H7 (cell line): ENCODE measurements at regions not wholly inside any gene's neighbourhood (a gene's known extent, or its start where the extent isn't known, plus 50 kb on each side); places are given as distances from the start of the nearest gene placed in this dataset.
"Not testable (repeated sequence)": the region's sequence is repeated elsewhere in the genome, so short reads cannot be mapped to it uniquely, and the experiment has no call there.

Source experiments
- DNase-seq: peaks from one replicate; pipeline ENCODE4 v3.0.0; 2012
- H3K27me3 ChIP-seq: 2 replicates; pipeline ENCODE4 v1.6.0; 2011; ENCODE audit warnings: mild to moderate bottlenecking, low read length; ENCODE audit not compliant: control insufficient read depth, insufficient read depth
- H3K36me3 ChIP-seq: replicated peaks from 2 replicates; pipeline ENCODE4 v1.5.1; 2011; ENCODE audit warnings: low read length; ENCODE audit not compliant: control insufficient read depth, insufficient read depth
- H3K4me3 ChIP-seq: 2 replicates; pipeline ENCODE4 v1.5.1; 2011; ENCODE audit warnings: low read depth, mild to moderate bottlenecking, control low read depth, low read length, moderate library complexity; ENCODE audit not compliant: insufficient read depth

DNA sequence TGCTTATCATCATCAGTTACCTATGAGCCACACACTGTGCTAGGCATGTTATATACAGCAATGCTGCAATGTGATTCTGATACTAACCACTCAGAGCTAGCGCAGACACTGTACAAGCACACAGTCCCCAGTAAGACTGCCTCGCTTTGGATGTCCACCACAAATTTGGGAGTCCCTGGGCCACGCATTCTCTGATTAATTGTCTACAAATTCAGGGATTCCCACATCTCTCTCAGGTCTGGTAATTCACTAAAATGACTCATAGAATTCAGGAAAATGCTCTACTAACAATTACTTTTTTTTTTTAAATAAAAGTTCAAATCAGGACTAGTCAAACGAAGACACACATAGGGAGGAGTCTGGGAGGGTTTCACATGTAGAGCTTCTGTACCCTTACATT, 652.1 kb upstream of the AADAT start:
- Histone ChIP-seq H3K4me3 (no peak overlapping the region), H3K36me3 (no peaks in the 10 kb centered on the region), H3K27me3 (no peaks in the 10 kb centered on the region)
- no peak for DNase-seq

DNA sequence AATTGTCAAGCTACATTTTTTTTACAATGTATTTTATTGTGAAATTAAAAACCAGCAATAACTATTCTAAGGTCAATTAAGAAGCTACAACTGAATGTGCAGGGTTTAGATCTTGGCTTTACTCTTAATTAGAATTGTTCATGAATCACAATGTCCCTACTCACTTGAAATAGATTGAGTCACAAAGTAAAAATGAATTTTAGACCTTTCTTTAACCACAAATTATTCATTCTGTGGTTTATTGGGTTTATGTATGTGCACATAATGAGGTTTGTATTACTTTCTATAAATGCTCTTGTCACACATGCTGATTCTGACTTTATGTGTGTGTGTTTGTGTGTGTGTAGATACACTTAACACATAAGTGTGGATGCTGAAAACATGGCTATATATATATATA, 647.0 kb upstream of the AADAT start:
- H3K4me3 ChIP-seq = no peak overlapping the region
- no peak for DNase-seq

DNA sequence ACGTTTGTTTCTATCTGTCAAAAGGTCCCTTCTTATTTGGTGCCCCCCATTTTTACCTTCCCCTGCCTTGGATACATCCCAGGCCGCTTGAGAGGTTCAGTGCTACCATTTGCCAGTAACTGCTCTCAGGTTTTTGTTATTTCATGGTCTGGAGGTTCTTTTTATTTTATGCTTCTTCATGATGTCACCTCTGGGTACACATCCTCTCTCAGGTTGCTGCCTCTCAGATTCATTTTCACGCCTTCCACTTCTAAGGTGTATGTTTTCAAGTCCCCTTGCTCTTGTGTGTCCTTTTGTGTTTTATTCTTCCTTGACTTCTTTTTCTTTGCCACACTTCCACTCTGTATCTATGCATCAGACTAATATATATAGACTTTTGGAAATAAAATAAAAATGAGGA, 640.1 kb upstream of the AADAT start:
- no peak overlapping the region for H3K4me3 ChIP-seq
- no peaks in the 10 kb centered on the region for H3K36me3 ChIP-seq
- no peaks in the 10 kb centered on the region for H3K27me3 ChIP-seq
- DNase-seq = no peak

More for the DNA sequence above, 647.0 kb upstream of the AADAT start:
- H3K36me3 ChIP-seq = no peaks in the 10 kb centered on the region
- no peaks in the 10 kb centered on the region for H3K27me3 ChIP-seq

DNA sequence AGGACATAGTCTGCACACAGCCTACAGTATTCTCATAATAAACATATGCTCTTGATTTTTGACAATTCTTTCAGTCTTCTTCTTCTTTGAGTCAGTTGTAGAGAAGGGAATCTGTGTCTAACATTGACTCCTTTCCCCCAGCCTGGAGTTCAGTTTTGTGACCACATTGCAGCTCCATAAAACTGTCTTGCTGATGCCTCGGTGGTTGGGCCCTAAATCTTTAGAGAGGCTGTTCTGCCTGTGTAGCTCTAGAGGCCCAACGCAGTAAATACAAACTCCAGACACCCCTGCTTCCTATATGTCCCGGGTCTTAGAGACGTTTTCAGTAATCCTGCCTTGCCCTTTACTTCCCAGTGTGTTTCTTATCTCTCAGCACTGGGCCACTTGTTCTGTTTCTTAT, 639.5 kb upstream of the AADAT start:
- Histone ChIP-seq H3K36me3 (no peaks in the 10 kb centered on the region), H3K27me3 (no peaks in the 10 kb centered on the region), H3K4me3 (no peak overlapping the region)
- no peak for DNase-seq

GRCh38 chr4:170724191-170724590, 634.4 kb upstream of the AADAT start:
- DNase-seq = no peak
- no peak overlapping the region for H3K4me3 ChIP-seq

GRCh38 chr4:170723171-170723570, 633.4 kb upstream of the AADAT start:
- no peak for DNase-seq
- Histone ChIP-seq H3K4me3 (no peak overlapping the region), H3K36me3 (no peaks in the 10 kb centered on the region), H3K27me3 (no peaks in the 10 kb centered on the region)

More at GRCh38 chr4:170724191-170724590, 634.4 kb upstream of the AADAT start:
- Histone ChIP-seq H3K27me3 (no peaks in the 10 kb centered on the region), H3K36me3 (no peaks in the 10 kb centered on the region)

DNA sequence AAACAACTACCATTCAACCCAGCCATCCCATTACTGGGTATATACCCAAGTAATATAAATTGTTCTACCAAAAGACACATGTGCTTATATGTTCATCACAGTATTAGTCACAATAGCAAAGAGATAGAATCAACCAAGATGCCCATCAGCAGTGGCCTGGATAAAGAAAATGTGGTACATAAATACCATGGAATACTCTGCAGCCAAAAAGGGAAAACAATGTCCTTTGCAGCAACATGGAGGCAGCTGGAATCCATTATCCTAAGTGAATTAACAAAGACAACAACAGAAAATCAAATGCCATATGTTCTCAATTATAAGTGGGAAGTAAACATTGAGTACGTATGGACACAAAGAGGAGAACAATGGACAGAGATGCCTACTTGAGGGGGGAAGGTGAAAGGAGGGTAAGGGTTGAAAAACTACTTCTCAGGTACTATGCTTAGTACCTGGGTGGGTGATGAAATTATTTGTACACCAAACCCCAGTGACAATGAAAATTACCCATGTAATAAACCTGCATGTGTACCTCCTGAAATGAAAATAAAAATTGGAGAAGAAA, 632.1 kb upstream of the AADAT start:
- H3K27me3 ChIP-seq = no peaks in the 10 kb centered on the region
- no peak overlapping the region for H3K4me3 ChIP-seq
- no peak for DNase-seq
- no peaks in the 10 kb centered on the region for H3K36me3 ChIP-seq

GRCh38 chr4:170716868-170717267, 627.1 kb upstream of the AADAT start:
- no peaks in the 10 kb centered on the region for H3K36me3 ChIP-seq
- no peak overlapping the region for H3K4me3 ChIP-seq
- no peaks in the 10 kb centered on the region for H3K27me3 ChIP-seq
- no peak for DNase-seq

GRCh38 chr4:170705907-170706306, 616.2 kb upstream of the AADAT start:
- Histone ChIP-seq H3K36me3 (no peaks in the 10 kb centered on the region), H3K27me3 (no peaks in the 10 kb centered on the region), H3K4me3 (no peak overlapping the region)
- no peak for DNase-seq

DNA sequence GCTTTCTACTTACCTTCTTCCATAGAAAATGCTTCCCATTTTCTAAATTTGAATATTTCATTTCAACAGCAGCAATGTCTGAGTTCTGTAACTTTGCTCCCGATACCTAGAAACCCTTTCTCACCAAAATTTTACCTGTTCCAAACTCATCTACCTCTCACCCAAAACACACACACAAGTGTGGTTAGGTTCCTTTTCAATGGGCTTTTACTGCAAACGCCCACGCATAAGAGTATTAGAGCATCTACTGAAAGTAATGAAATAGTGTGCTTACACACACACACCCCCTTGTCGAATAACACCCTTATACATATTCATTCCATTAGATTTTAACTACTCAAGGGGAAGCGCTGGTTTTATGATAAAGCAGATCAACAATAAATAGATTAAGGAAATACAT, 610.3 kb upstream of the AADAT start:
- no peaks in the 10 kb centered on the region for H3K27me3 ChIP-seq
- no peak for DNase-seq
- no peaks in the 10 kb centered on the region for H3K36me3 ChIP-seq
- H3K4me3 ChIP-seq = no peak overlapping the region

DNA sequence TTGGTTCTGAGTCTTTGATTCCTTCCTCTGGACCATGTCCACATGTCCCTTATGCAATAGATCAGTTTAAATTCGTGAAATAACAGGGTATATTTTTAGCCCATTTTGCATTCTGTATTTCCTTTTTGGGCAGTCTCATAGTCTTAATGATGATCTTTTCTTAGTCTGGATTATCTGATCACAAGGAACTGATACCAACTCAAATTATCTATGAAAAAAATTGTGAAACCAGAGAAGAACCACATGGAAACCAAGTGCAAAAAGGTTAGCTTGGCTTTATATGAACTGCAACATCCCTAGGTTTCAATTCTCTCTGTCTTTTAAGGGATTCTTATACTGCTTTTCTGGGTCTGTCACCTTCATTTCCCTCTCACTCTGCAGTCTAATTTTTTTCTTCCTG, 608.6 kb upstream of the AADAT start:
- Histone ChIP-seq H3K36me3 (no peaks in the 10 kb centered on the region), H3K4me3 (no peak overlapping the region), H3K27me3 (no peaks in the 10 kb centered on the region)
- no peak for DNase-seq

- H3K27me3 ChIP-seq = no peaks in the 10 kb centered on the region
- no peaks in the 10 kb centered on the region for H3K36me3 ChIP-seq
- no peak overlapping the region for H3K4me3 ChIP-seq
- DNase-seq = no peak
These were observed 608.1 kb upstream of the AADAT start for GRCh38 chr4:170697845-170698244.

DNA sequence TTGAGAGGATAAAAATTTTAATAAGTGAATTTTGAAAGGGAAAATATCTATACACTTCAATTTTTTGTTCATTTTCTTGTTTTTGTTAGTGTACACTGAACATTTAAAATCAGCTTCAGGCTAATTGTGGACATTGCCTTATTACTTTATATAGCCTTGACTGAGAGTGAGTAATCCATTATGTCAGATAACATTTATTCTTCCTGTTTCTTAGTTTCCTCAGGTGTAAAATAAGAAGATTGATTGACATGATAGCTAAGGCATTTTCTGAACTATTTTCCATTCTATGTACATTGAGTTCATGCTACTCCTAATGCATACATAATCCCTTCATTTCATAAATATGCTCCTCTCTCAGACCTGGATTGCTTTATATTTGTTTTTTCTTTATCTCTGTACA, 607.3 kb upstream of the AADAT start:
- H3K27me3 ChIP-seq = no peaks in the 10 kb centered on the region
- H3K4me3 ChIP-seq = no peak overlapping the region
- no peaks in the 10 kb centered on the region for H3K36me3 ChIP-seq
- no peak for DNase-seq

DNA sequence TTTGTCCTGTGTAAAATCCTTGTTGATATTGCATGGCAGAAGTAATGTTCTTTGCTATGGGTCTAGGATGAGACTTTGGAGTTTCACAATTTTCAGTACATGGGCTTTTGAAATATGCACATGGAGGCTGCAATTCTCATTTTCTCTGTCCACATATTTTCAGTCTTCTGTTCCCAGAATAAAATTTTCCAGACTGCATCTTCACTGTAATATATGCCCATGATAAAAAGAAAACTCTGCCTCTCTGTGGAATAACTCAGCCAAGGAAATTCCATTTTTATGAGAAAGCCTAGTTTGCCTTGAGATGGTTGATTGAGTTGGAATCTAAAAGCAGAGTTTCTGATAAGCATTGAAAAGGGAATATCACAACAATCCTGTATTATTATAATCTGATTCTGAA, 601.4 kb upstream of the AADAT start:
- Histone ChIP-seq H3K4me3 (no peak overlapping the region), H3K27me3 (no peaks in the 10 kb centered on the region), H3K36me3 (no peaks in the 10 kb centered on the region)
- no peak for DNase-seq

GRCh38 chr4:170687751-170688150, 598.0 kb upstream of the AADAT start:
- Histone ChIP-seq H3K27me3 (no peaks in the 10 kb centered on the region), H3K4me3 (no peak overlapping the region), H3K36me3 (no peaks in the 10 kb centered on the region)
- no peak for DNase-seq

DNA sequence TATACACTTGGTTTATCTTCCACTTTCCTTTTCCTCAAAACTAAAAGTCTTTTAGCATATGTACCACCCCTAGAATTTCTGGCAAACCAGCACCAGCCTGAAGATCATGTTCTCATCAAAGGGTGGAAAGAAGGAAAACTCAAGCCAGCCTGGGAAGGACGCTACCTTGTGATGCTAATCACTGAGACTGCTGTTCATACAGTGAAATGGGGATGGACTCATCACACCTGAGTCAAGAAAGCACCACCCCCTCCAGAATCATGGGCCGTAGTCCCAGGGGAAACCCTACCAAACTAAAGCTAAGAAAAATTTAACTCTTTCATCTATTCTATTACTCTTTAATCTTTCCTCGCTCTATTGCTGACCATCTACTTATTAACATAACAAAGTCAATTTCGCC, 595.9 kb upstream of the AADAT start:
- not testable (repeated sequence) for DNase-seq

More for the DNA sequence above, 595.9 kb upstream of the AADAT start:
- not testable (repeated sequence) for H3K27me3 ChIP-seq, H3K4me3 ChIP-seq, H3K36me3 ChIP-seq
